ENCODE measurements at regions not wholly inside any gene's neighbourhood (a gene's known extent, or its start where the extent isn't known, plus 50 kb on each side); places are given as distances from the start of the nearest gene placed in this dataset.
"Not testable (repeated sequence)": the region's sequence is repeated elsewhere in the genome, so short reads cannot be mapped to it uniquely, and the experiment has no call there.

- no peak for DNase-seq
Observed at GRCh38 chr9:10835791-10836463, 223.1 kb upstream of the PTPRD start.

- DNase-seq, result no peak
Observed at GRCh38 chr9:10843151-10843550, 230.3 kb upstream of the PTPRD start.

- no peak for DNase-seq
Observed at GRCh38 chr9:10855847-10856246, 243.0 kb upstream of the PTPRD start.

DNA sequence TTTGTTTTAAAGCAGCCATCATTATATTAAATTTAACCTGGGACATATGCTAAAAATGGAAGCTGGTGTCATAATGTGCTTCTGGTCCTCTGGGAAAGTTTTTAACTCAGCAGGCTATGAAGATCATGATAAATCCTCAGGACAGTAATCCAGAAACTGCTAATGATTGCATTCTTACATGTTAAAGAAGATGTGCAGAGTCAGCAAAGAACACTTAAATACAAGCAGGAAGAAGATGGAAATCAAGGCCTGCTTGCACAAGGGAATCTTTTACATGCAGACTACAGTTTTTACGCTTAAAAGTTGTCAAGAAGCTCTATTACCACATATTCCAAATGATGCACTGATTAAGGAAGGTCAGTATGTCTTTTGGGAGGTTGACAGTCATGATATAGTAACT, 246.0 kb upstream of the PTPRD start:
- DNase-seq, result no peak

- DNase-seq, result no peak
Observed at GRCh38 chr9:10863476-10863875, 250.7 kb upstream of the PTPRD start.

GRCh38 chr9:10867194-10867593, 254.4 kb upstream of the PTPRD start:
- no peak for DNase-seq

GRCh38 chr9:10869687-10870086, 256.9 kb upstream of the PTPRD start:
- DNase-seq, result no peak

DNA sequence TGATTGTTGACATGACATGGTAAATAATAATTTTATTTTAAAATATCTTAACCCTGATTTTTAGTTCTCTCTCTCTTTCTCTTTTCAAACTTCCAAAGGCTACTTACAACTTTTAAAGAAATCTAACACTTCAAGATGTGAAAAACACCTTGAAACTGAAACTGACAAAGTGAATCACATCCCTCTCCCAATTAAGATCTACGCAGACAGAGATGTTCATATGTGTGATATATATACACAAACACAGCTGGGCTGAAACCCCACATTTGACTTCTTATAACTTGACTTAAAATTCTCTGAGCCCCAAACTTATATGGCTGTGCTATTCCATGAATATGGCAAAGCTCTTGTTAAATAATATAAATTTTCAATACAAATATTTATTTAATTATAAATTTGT, 261.2 kb upstream of the PTPRD start:
- DNase-seq, result no peak

- DNase-seq, result no peak
Observed at GRCh38 chr9:10875752-10876151, 262.9 kb upstream of the PTPRD start.

GRCh38 chr9:10876333-10876732, 263.5 kb upstream of the PTPRD start:
- DNase-seq, result no peak

GRCh38 chr9:10890266-10890665, 277.5 kb upstream of the PTPRD start:
- DNase-seq, result not testable (repeated sequence)

DNA sequence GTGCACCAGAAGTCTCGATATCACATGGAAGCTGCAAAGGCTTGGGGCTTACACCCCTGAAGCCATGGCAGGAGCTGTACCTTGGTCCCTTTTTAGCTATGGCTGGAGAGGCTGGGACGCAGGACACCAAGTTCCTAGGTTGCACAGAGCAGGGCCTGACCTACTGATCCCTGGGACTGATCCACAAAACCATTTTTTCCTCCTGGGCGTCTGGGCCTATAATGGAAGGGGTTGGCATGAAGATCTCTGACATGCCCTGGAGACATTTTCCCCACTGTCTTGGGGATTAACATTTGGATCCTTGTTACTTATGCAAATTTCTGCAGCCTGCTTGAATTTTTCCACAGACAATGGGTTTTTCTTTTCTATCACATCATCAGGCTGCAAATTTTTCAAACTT, 286.7 kb upstream of the PTPRD start:
- DNase-seq, result no peak

- no peak for DNase-seq
Observed at GRCh38 chr9:10903969-10904368, 291.2 kb upstream of the PTPRD start.

GRCh38 chr9:10910779-10911178, 298.0 kb upstream of the PTPRD start:
- DNase-seq, result no peak

DNA sequence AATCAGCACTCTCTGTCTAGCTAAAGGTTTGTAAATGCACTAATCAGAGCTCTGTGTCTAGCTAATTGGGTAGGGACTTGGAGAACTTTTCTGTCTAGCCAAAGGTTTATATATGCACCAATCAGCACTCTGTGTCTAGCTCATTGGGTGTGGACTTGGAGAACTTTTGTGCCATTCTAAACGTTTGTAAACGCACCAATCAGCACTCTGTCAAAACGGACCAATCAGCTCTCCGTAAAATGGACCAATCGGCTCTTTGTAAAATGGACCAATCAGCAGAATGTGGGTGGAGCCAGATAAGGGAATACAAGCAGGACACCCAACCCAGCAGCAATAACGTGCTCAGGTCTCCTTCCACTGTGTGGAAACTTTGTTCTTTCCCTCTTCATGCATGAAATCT, 298.6 kb upstream of the PTPRD start:
- DNase-seq, result no peak

- DNase-seq, result no peak
Observed at GRCh38 chr9:10917001-10917400, 304.2 kb upstream of the PTPRD start.

- no peak for DNase-seq
Observed at GRCh38 chr9:10921671-10922070, 308.9 kb upstream of the PTPRD start.

DNA sequence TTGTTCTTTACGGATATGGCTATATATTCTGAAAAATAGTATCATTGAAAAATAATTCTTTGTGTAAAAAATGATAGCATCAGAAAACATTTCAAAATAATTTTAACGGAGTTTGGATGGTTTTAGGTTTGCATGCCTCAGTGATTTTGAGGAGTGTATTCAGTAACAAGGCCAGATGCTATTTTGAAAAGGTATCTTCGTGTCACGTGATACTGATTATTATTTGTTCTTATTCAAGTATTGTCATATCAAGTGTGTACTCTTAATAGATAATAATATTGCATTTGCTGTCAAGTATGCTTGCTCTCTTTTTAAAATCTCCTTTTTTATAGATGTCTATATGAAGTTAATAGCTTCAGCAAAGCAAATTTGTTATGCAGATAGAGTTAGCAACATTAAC, 313.1 kb upstream of the PTPRD start:
- DNase-seq, result no peak

DNA sequence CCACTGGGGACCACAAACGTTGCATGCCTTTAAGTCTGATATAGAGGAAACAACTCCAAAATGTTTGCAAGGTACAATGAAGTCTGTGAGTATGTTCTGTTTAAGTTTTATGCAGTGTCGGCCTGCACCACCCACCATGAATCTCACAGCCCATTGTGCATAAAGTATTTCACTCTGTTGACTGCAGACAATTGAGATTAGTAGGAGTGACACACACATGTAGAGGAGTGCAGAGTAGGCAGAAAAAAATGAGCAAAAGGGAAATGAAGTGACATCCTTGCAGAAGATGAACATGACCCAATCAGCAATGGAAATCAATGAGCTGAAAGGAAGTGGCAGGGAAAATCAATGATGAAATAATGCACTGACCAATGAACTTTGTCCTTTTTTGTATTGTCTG, 315.6 kb upstream of the PTPRD start:
- DNase-seq, result no peak

- no peak for DNase-seq
Observed at GRCh38 chr9:10930081-10930480, 317.3 kb upstream of the PTPRD start.

GRCh38 chr9:10946676-10947410, 334.0 kb upstream of the PTPRD start:
- no peak for DNase-seq

- no peak for DNase-seq
Observed at GRCh38 chr9:10957878-10958277, 345.1 kb upstream of the PTPRD start.

GRCh38 chr9:10961883-10962282, 349.1 kb upstream of the PTPRD start:
- DNase-seq, result no peak

- no peak for DNase-seq
Observed at GRCh38 chr9:10983251-10983650, 370.4 kb upstream of the PTPRD start.
